Right ventricle myocardium inferior (tissue), 1 donor: ENCODE measurements at regions not wholly inside any gene's neighbourhood (a gene's known extent, or its start where the extent isn't known, plus 50 kb on each side); places are given as distances from the start of the nearest gene placed in this dataset.

Experiments
- ATAC-seq: fragments of 200-7000 bp; cut with Tn5 transposase; one replicate; pipeline ENCODE4 v1.9.1; 2020; ENCODE audit warnings: mild to moderate bottlenecking, moderate library complexity
- DNase-seq: peaks from one replicate; pipeline ENCODE4 v3.0.0; 2021; ENCODE audit errors: missing footprints
- intact Hi-C: fragments of 100-400 bp; cut with DNase I; formaldehyde crosslinking; loops from one replicate; pipeline ENCODE4 v1.11.0; 2022
- donor health status: DM: no; HTN: yes; CAD: no; lungs with severe emphysema.

DNA sequence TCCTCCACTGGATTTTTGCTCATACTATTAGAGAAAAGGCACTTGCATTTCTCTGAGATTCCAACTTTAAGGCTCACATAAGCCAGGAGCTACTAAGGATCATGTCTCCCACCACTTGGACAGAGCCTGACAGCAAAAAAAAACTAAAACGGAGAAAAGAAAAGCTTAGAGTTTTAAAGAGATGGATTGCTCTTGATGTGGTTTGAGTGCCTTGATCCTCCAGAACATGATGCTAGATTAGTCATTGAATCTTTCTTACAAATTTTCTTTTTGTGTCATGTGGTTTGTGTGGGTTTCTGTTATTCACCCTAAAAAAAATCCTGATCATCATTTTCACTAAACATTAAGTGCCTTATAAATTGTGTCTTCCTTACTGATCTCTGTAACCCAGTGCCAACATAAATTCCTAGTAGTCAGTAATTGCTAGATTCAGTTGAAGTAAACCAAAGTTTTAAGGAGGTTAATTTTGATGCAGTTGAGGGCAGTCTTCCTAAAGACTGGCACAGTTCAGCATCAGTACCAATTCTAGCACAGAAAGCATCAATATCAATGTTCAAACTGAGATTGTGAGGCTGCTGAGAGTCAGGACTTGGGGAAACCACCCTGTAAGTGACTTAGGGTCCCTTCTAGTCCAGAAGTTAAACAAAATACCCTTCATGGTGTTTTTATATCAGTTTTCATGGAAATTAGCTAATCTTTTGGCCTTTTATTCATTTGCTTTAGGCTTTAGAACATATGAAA lies 206.3 kb downstream of the RAD51AP2 start:
- no peak for ATAC-seq
- intact Hi-C loops = no loop called here
- DNase-seq = no peak

DNA sequence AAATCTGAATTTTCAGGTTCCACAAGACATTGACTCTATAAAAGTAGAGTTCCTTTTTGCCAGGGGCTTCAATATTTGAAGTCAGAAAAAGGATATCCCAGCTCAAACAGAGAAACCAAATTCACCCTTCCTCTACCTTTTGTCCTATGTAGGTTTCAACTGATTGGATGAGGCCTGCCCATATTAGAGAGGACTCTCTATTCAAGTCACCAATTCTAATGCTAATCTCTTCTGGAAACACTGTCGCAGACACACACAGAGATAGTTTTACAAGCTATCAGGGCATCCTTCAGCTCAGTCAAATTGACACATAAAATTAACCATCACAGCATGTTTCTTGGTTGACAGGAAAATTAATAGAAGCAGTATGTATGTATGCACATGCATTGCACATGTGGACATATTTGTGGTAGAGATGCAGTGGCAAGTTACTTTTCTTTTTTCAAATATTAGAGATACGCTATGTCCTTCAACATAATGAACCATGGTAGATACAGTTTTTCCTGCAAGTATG lies 207.1 kb downstream of the RAD51AP2 start:
- no peak for ATAC-seq
- intact Hi-C loops = no loop called here
- DNase-seq = no peak

GRCh38 chr2:17309741-17310339 lies 208.4 kb downstream of the RAD51AP2 start:
- ATAC-seq (no peak), DNase-seq (no peak)
- intact Hi-C loops = no loop called here

DNA sequence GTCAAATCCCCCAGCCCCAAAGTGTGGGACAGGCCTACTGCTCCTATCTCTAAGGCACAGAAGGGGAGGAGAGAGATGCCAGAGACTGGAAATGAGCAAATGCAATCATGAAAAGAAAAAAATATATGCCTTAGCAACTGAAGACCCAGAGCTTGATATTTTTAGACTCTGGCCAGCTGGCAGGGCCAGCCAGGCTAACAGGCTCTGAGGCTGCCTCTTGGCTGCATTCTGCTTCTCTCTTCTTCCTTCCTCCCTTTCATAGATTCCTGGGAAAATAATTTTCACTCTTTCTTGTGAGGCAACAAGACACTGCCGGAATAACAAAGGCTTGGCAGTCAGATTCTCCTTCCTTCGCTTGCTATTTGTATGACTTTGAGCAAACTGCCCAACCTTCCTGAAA lies 209.1 kb downstream of the RAD51AP2 start:
- ATAC-seq = no peak
- no peak for DNase-seq
- intact Hi-C loops = no loop called here

DNA sequence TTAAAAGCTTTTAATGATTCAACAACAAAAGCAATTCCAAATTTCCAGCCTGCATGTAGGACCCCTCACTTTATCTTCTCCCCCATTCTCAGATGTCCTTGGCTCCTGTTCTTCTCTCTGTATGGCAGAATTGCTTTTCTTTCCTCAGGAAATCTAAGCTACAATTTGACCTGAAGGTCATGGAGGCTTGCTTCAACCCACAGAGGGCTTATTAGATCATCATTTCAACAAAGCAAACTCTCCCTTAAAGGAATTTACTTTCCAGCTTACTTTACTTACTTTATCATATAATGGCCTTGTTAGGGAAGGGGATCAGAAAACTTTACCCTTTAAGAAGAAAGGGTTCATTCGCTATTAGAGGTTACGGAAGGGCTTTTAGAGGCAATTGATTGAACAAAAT lies 211.5 kb downstream of the RAD51AP2 start:
- intact Hi-C loops = no loop called here
- no peak for ATAC-seq
- no peak for DNase-seq

DNA sequence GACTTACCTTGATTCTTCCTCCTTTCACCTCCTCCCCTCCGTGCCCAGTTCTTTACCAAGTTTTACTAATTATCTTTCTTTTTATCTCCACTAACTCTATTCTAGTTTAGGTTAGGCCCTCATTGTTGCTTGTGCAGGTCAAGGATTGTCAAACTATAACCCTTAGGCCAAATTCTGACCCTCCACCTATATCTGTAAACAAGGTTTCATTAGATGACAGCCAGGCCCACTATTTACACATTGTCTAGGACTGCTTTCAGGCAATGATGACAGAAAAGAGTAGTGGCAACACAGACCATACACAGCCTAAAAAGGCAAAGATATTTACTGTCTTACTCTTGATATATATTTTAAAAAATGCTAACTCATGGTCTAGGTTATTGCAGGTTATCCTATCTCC lies 212.0 kb downstream of the RAD51AP2 start:
- intact Hi-C loops = no loop called here
- ATAC-seq (no peak), DNase-seq (no peak)

GRCh38 chr2:17303521-17303920 lies 214.7 kb downstream of the RAD51AP2 start:
- no peak for ATAC-seq
- DNase-seq = no peak
- intact Hi-C loops = loop anchor here (5.0 kb wide), 1 partner anchor 531 kb away; no protein-coding TSS in a partner anchor

- DNase-seq = no peak
- no peak for ATAC-seq
- intact Hi-C loops = loop anchor here (5.0 kb wide), 1 partner anchor 531 kb away; no protein-coding TSS in a partner anchor
Measured at GRCh38 chr2:17303054-17303453, 215.2 kb downstream of the RAD51AP2 start.

DNA sequence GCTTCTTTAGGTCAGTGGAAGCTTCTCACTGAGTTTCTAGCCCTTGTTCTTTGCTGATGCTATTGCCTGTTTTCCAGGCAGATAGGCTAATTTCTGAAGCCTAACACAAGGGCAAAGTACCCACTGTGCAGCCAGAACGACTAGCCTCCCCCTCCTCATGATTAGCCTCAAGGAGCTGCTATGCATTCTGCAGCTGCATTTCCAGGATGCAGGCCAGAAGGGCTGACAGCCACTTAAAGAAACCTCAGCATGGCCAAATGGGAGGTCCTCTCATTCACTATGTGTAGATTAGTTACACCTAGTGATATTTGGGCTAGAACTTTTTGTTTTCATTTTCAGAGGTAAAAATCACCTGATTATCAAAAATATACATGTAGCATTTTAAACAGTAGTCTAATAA lies 216.0 kb downstream of the RAD51AP2 start:
- intact Hi-C loops = loop anchor here (5.0 kb wide), 1 partner anchor 530 kb away; no protein-coding TSS in a partner anchor
- DNase-seq = no peak
- no peak for ATAC-seq

DNA sequence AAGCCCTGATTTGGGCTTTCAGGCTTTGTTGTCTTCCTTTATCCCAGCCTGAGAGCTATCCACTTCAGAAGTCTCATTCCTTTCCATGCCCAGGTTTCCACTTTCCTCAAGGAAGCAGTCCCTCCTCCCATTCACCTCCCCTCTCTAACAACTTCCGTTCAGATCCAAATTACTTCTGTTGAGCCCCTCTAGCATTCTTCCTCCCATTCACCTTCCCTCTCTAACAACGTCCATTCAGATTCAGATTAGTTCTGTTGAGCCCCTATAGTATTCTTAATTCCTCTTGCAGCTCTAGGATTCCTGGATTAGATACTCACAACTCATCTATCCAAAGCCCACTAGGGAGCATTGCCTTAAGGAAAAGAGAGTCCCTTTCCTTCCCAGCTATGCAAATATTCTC lies 216.8 kb downstream of the RAD51AP2 start:
- intact Hi-C loops = loop anchor here (5.0 kb wide), 1 partner anchor 529 kb away; no protein-coding TSS in a partner anchor
- no peak for DNase-seq
- no peak for ATAC-seq

DNA sequence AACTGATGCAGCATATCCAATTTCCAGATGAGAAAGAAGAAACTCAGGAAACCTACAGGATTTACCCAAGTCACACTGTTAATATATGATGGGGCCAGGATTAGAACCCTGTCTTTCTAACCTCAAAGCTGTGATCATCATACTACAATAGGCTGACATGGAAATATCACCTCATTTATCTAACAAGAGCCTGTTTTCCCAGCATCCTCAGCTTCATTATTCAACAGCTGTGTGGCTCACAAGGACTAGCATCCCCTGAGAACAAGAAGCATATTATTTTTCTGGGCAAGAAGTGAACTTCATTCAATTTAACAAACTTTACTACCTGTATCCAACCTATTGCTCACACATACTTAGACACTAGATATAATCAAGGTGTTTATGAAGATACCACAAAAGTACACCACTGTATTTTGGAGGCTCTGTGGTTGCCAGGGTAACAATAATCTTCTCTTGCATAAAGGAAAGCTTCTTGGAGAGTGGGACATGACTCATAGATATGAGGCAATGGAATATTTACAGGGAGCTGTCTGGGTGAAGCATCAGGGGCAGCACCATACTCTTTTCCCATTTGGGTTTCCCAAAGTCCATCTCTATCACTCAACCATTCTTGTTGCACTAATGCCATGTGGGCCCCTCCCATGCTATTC lies 218.2 kb downstream of the RAD51AP2 start:
- ATAC-seq (no peak), DNase-seq (no peak)
- intact Hi-C loops = loop anchor here (5.0 kb wide), 1 partner anchor 528 kb away; no protein-coding TSS in a partner anchor

DNA sequence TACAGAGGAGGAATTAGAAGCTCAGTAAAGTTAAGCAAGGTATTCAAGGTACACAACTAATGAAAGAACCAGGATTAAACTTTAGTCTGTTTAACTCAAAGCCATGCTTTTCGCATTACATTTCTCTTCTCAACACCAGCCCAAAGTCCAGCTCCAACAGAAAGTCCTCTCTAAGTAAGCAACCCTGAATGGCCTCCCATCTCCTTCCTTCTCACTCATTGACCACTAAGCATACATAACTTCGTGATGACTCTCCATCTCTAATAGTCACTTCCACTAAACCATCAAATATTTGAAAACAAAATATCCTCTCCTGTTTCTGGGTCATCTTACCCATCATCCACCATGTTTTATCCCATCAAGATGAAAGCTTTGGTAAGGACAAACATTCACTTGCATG lies 219.8 kb downstream of the RAD51AP2 start:
- intact Hi-C loops = no loop called here
- ATAC-seq (no peak), DNase-seq (no peak)

DNA sequence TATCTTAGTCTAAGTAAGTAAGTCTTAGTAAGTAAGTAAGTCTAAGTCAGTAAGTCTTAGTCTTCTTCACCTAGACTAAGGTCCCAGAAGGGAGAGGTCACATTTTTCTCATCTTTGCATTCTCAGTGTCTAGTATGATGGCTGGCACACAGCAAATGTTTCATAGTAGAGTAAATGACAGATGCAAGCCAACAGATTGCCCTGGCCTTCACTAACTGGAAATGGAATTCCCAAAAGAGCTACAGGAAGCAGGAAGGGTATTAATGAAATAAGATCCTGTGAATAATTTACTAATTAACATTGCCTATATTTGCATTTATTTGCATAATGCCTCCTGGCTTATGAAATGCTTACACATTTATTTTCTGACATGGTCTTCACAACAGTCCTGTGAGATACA lies 221.6 kb downstream of the RAD51AP2 start:
- no peak for DNase-seq
- intact Hi-C loops = no loop called here
- ATAC-seq = no peak

DNA sequence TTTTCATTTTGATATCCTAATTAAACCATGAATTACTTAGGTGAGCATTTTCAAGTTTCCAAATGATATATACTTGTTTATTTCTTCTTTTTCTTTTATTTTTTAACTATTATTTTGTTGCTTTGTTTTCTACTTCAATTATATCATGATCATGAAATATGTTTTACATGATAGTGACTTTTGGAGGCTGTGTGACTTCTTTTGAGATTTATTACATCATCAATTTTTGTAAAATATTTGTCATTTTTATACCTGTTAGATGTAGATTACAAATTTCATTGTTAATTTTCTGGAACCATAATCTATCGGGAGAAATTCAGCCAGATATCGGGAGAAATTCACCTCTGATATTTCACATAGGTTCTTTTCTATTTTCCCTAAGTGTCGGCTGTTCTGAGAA lies 228.6 kb downstream of the RAD51AP2 start:
- intact Hi-C loops = no loop called here
- DNase-seq = no peak
- ATAC-seq = no peak

- ATAC-seq = no peak
- intact Hi-C loops = no loop called here
- no peak for DNase-seq
Measured at GRCh38 chr2:17287183-17287582, 231.1 kb downstream of the RAD51AP2 start.

DNA sequence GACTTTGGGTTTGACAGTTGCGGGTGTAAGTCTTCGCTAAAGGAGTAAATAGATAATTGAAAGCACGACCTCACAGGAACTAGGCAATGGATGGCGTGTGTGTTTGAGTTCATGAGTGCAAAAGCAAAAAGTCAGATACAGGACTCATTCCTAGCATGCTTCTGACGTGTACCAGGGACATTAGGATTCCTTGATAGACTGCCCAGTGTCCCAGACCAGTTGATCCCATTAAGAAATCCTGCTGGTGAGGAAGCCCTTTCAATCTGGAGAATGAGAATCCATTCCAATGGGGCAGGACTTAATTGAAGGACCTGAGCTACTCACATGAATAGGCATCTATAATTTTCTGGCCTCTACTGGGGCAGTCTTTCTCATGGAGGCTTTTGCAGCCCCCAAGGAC lies 235.4 kb downstream of the RAD51AP2 start:
- DNase-seq = no peak
- intact Hi-C loops = no loop called here
- no peak for ATAC-seq

GRCh38 chr2:17282245-17282644 lies 236.0 kb downstream of the RAD51AP2 start:
- intact Hi-C loops = no loop called here
- ATAC-seq = no peak
- DNase-seq = no peak

GRCh38 chr2:17276220-17276619 lies 242.0 kb downstream of the RAD51AP2 start:
- intact Hi-C loops = no loop called here
- ATAC-seq (no peak), DNase-seq (no peak)

DNA sequence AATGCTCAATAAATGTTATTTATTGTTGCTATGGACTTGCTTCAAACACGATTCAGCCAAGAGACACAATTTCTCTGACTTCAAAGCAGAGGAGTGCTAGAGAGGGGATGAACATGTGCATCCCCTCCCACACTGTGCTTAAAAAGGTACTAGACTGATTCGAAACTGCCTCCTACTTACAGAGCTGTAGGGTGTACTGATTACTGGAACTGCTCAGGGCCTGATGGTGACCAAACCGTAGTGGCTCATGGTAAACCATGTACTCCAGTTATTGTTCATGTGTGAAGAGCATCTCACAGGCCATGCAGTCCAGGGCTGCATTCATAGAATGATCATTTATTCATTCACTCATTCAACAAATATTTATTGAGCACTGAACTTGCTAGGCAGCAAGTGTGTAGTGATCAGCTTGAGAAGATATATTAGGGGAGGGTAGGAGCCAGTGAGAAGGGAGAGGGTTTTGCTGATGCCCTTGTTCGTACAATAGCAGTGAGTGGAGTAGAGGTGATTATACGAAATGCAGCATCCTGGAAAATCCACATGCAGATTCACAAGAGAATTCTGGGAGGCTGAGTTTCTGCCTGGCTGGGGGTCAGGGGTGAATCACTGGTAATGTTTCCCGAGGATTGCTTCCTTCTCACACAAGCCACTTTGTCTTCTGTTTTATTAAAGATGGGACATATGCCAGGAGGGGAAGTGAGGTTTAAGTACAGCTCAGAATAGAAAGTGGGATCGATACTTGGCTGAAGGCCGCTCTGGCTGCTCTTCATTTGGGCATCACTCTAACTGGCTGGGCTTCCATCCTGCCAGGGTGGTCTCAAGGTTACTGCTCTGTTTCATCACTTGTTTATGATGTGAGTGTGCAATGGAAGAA lies 245.4 kb downstream of the RAD51AP2 start:
- intact Hi-C loops = no loop called here

More for the DNA sequence above, 245.4 kb downstream of the RAD51AP2 start:
- ATAC-seq (no peak), DNase-seq (no peak)
